Activated T-helper 1 cell treated with anti-CD3 and anti-CD28 coated beads, Interleukin-2, amount 50 U/mL, for 16 hours (primary cell): ENCODE measurements at regions not wholly inside any gene's neighbourhood (a gene's known extent, or its start where the extent isn't known, plus 50 kb on each side); places are given as distances from the start of the nearest gene placed in this dataset.

ENCODE experiments used
- DNase-seq, 2 donors: peaks; one replicate each; pipeline ENCODE4 v3.0.0-alpha.2; 2020; ENCODE audit warnings: low read depth in 1 of 2, low spot score in 1 of 2

DNA sequence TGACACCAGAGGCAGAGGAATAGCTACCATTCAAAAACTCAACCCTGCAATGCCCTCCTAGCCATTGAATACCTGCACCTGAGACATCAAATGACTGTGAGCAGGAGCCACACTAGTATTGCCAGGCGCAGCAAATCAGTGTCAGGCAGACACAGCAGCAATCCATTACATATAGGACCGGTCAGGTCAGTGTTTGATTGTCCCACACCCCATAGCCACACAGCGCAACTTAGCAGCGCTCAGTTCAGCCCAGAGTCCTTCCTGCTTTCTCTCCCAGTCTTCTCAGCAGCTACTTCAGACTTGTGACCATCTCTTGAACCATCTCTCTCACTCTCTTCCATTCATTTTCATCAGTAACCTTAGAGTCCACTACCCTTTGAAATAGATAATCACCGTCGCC is 181.6 kb upstream of the GPR12 start:
- DNase-seq: no peak

DNA sequence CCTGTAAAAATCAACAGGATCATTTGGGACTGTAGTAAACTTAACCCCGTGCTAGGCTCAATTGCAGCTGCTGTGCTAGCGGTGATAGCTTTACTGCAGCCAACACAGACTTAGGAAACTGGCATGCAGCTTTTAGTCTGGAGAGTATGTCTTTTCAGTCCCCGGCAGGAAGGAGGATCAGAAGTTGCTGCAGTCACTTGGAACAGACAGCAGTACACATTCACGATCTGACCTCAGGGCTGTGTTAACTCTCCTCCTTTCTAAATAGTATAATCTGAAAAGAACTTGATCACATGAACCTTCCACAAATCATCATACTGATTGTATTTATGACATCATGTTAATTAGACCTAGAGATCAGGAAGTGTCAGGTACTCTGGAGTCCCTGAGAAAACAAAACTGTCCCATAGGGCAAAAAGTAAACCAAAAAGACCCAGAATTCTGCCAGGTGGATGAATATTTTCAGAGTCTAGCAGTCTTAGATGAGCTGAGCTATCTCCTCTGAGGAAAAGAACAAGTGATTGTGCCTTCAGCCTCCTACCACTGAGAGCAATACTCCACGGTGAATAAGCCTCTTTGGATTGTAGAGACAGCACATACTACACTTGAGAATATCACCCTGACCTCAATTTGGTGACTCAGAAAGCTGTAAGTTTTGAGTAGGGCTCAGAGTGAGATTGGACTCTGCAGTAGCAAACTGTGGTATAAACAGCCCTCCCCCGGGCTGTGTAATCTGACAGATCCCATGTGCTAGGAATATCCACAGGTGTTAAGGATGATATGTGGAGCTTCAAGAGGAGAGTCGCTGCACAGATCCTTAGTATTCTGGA is 181.0 kb upstream of the GPR12 start:
- no peak for DNase-seq

DNA sequence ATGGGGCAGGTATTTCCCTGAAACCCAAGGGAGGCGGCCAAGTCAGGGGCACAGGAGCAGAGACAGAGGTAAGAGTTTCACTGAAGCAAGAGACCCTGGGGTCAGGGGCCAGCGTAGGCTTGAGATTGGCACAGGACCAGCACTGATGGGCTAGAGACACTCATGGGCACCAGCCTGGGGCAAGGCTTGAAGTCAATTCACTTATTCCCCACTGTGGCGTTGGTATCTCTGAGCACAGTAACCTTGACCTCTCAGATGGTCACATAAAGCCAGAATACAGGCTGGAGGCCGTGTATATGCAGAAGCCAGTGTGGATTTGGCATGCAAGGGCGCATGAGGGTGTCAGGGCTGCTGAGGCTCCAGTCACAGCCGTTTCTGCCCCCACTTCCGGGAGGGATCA is 173.5 kb upstream of the GPR12 start:
- no peak for DNase-seq

DNA sequence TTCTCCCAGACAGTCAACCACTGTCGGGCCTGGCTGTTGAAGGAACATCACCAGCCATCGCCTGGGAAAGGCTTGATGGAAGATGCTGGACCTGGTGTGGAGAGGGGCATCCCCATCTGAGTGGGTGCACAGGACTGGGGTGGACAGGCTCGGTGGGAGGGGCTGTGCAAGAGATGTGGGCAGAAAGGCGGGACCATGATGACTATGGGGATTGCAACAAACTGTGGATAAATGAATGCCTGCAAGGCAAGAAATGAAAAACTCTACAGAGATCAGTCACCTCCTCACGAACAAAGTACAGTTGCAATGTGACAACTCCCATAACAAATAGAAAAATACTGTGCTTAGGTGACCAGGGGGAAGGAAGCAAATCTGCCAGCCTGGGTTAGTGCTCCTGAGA is 171.9 kb upstream of the GPR12 start:
- no peak for DNase-seq

DNA sequence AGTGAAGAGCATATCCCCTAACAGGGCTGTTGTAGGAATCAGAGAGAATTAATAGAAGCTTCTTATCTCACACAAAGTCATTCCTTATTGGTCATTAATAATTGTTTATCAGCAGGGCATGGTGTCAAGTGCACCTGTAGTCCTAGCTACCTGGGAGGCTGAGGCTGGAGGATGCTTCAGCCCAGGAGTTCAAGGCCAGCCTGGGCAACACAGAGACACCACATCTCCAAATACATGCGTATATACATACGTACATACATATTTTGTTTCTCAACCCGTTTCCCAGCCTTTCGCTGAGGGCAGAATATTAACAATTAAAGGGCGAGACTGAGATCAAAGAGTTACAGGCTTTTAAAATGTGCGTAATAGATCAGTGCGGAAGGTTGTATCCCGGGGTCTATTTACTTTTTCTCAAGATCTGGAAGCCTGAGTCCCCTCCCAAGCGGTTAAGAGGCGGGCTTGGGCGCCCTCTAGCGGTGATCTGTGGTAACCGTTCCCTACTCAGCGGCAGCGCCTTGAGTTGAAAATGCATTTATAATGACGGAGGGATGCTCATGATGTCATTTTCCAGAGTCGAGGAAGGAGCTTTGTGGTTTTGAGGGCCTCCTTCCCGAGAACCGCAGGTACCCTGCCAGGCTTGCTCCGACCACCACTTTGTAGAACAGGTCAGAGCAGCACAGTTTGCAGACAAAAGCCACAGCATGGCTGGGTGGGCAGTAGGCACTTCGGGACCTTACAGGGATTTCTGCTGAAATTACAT is 169.6 kb upstream of the GPR12 start:
- peak; percentile 54 to 64 for DNase-seq

DNA sequence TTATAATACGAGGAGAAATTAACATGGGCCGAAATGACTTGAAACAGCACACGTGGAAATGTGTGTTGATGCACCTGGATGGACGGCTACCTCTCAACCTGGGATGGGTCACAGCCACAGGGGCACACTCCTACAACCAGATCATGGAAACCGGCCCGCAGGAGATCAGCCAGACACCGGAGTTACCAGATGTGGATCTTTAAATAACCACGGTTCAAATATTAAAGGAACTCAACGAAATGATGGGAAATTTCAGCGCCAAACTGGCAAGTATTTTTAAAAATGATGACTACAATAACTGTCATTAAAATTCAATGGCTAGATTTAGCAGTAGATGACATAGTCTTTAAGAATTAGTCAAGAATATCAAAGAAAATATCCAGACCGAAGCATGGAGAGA is 166.9 kb upstream of the GPR12 start:
- no peak for DNase-seq

DNA sequence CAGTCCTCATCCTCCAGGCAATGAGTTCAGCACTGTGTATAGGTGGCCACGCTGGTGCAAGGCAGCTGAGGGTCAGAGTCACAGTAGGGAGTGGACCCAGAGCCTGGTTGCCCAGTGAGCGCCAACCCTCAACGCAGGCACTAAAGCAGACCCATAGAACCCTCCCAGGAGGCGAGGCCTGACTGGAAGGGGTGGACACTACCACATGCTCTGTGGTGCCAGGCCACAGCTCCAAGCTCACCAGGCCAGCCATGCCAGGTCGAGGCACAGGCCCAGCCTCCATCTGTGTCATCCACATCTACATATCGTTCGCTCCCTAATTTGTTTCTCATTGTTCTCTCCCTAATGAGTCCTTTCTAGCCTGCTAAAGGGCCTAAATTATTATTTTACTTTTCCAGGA is 165.8 kb upstream of the GPR12 start:
- no peak for DNase-seq

DNA sequence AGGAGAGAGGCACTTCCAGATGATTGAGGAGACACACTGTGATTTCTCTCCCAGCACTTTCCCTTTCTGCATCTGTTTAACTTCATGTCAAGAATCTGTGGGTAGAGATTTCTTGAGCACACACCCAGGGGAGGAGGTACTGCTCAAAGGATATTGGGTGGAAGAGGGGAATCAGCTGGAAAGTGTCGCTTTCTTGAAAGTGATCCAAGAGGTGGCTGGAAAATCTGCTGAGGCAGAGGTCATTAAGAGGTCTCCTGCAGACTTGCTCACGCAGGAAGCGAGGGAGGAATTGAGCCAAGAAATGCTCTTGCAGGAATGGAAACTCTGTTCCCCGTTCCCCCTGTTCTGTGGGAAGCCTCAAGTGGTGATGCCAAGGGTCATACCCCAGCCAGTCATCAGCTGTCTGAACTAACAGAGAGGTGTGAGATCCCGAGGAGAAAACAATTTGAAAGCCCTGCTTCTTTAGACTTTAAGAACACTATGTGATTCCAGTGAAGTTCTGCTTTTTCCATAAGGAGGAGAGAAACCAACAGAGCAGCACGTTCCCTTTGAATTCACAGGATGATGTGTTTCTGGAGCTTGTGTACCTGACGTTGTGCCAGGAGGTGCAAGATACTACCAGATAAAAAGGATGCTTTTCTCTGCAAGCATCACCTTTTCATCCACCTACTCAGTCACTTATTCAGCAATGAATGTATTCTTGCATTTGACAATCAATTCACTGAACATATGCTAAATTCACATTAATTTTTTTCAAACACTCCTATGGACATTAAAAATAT is 163.4 kb upstream of the GPR12 start:
- no peak for DNase-seq

DNA sequence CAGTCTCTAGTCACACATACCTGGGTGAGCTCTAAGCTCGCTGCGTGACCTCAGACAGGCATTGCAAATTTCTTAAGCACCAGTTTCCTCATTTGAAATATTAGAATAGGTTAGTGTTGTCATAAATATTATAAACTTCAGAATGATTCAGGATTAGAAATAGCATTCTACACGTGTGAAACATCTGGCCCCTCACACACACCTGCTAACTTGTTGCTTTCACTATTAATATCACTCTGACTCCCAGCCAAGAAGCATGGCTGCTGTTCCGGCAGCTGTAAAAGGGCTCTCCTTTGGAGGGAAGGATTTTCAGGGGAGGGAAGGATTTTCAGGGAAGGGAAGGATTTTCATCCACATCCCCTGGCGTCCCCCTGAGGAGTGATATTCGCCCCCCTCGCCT is 161.3 kb upstream of the GPR12 start:
- DNase-seq: no peak

DNA sequence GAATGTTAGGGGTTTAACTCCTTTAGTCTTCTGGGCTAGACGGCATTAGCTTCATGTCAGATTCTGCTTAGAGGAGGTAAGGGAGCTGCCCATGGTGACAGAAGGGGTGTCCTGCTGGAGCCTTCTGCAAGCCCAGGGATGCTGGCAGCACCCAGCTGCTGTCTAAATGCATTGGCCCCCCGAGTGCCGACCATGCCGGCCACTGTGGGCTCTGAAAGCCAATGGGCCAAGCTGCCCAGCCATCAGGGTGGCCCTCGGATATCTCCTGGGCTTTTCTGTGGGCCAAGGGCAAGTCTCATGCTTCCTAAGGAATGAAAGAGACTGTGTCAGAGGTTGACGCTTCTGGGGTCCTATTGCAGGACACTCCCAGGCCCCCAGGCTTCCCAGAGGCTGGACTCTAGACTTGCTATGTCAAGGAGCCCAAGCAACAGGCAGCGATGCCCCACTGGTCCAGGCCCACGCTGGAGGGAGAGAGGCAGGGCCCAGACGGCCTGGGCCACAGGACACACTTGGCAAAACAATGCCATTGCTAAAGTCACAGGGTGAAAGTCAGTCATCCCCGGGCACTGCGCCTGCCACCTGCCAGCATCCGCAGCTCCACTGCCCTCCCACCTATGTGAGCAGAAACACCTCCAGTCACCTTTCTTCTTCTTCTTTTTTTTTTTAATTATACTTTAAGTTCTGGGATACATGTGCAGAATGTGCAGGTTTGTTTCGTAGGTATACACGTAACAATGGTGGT is 160.2 kb upstream of the GPR12 start:
- no peak for DNase-seq

DNA sequence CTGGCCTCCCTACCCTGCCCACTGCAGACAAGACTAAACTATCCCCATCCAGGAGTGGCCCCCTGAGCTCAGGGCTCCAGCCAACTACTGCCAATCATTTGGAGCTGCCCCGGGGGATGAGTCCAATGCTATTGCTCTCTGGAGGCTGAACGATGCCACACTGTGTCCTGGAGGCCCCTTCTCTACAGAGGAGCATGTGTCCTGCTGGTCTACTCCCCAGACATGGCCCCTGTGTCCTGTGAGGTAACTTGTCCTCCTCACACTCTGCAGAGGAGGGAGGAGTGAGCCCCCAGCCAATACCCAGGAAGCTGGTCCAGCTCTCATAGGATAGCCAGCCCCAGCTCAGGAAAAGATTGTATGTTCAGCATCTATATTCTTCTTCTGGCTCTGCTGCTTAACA is 159.1 kb upstream of the GPR12 start:
- DNase-seq: no peak

DNA sequence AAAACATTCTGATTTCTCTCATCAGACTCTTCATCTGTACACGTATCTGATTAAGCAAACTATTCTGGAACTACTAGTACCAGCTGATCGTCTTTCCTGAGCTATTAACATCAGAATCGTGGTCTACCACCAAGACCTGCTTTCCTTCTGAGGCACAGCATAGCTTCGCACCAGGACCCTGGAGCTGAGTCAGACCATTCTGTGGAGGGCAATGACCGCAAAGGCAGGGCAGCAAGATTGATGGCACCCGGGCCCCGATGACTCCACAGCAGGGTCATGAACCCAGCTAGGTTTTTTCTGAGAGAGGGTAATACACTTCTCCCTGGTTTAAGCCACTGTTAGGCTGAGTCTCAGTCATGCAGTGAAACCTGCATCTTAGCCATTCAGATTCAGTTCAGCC is 158.7 kb upstream of the GPR12 start:
- DNase-seq: no peak

DNA sequence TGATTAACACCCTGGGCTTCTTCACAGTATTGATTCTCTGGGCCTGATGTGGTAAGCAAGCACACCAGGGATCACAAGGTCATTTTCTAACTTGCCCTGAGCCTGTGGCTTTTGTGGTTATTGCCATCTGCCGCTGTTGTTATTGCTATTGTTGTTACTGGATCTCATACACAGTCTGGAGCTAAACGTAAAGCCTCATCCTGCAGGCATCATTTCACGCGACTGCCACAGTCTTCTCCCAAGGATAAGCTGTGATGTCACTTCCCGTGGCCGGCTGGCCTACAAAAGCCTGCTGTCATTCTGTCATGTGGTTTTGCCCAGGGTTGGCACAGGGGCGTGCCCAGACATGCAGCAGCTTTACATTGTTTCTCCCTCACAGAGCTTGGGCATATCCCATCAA is 154.0 kb upstream of the GPR12 start:
- no peak for DNase-seq

DNA sequence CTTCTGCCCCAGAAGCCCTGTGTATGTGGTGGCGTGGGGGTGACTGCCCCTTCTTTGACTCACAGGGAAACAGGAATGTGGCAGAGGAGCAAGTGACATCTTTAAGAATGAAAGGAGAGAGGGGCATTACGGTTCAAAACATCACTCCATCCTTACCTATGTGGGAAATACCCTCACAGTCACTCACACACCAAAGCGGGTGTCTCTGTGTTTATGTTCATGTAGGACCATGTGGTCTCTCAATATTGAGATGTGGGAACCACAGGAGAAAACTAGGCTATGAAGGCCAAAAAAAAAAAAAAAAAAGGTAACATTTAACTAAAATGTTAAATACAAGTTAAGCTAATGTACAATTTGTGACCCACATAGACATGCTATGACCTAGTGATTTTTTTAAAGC is 153.6 kb upstream of the GPR12 start:
- DNase-seq: no peak

DNA sequence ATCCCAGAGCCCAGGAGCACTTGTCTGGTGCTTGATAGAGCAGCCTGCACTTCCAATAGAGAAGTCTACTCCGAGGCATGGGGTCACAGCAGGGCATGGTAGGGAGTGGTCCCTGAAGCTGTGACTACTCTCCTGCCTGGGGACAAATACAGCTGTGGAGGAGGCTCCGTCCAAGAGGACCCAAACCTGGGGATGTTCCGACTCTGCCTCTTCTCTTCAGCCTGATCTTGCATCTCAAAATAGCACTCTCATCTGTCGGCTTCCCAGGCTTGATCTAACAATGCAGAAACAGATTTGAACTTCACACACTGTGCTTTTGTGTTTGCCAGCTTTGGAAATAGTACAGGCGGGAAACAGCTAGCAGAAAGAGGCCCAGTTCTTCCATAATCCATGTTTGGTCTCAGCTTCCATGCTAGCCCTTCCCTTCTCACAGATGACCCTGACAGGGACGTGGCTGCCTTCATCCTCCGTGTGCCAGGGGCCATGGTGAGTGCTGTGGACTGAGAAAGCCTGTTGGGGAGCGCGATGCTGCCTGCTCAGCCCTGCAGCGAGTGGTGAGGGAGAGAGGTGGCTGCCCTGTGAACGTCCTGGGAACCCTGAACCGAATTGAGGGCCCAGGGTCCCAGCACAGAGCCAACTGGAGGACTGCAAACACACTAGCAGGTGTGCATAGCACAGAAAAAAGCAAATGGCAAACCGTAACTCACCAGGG is 150.3 kb upstream of the GPR12 start:
- DNase-seq: no peak

DNA sequence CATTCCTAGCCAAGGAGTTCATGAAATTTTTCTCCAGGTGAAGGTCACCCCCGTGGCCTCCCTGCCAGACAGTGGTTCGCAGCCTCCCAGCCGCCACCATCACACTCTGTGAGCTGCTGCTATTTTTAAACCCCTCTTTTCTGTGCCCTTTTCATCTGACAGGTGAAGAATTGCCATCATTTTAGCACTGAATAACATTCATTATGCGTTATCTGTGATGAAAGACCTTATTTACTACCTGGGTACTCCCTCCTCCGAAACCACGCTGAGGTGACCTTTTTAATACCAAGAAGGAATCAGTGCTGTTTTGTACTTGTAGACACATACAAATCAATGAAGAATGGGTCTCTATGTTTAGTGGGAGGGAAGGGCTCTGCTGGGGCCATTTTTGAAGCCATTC is 148.9 kb upstream of the GPR12 start:
- no peak for DNase-seq

DNA sequence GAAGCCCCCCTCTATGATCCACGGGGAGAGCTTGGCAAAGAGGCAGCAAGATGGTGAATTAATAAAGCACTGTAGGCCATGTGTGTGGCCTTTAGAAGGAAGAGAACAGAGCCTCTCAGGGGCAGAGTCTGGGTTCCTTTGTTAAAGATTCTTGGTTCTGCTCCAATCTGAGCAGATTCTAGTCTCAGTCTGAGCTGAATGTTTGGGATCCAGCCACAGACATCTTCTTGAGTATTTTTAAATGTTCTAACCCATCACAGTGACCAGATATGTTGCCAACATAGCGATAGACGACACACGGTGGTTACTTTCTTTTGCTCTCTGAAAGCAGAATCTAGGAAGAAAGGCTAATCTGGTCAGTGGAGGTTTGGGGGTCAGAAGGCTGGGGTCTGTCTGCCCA is 147.5 kb upstream of the GPR12 start:
- no peak for DNase-seq

DNA sequence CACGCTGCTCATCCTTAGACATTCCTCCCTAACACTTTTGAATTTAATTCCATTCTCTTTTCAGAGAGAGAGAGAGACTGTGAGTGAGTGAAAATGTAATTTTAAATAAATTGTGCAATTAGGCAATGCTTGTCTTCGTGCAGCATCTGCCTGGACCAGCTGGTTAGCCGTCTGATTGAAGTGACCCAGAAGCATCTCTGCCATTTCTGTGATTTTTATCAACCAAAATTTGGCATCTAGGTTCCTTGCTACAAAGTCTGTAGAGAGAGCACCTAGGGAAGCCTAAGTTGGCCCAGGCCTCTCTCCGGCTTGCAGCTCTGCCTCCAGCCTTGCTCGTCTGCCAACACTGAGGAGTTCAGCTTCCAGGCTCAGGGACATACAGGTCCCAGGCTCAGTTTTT is 138.6 kb upstream of the GPR12 start:
- no peak for DNase-seq

DNA sequence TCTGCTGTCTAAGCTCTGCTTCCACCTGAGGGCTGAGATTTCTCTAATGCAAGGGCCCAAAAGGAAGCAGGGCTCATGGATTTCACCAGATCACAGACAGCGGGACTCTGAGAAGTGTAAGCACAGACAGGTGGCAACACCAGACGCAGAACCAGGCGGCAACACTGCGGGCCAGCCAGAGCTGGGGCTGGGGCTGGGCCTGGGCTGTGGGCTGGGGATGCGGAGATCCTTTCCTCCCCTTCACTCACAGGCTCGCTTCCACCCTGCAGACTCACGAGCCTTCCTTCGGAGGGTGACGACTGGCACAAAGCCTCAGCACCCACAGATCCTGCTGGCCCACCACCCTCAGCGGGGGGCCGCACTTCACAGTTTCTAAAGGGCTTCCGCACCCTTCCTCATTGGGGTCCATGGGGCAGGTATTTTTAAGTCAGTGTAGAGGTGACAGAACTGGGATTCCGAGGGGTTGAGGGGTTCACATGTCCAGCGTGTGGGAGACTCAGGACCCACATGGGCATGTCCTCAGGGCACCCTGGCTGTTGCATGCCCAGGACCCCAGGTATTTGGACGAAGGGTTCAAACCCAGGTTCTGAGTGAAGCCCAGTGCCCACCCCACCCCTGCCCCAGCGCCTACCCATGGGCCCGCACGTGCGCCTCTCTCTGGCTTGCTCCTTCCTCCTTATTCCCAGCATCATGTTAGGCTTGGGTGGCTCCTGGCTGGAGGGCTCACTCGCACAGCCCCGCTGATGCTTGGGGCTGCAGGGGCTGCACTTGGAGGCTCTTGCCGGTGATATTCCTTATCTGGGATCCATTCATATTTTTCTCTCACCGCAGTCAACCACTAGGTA is 137.3 kb upstream of the GPR12 start:
- no peak for DNase-seq
